Left hindlimb (tissue), 1 donor: ENCODE measurements at regions not wholly inside any gene's neighbourhood (a gene's known extent, or its start where the extent isn't known, plus 50 kb on each side); places are given as distances from the start of the nearest gene placed in this dataset.
"Not testable (repeated sequence)": the region's sequence is repeated elsewhere in the genome, so short reads cannot be mapped to it uniquely, and the experiment has no call there.

Experiments used
- DNase-seq: peaks from one replicate; pipeline ENCODE4 v3.0.0-alpha.2; 2018

DNA sequence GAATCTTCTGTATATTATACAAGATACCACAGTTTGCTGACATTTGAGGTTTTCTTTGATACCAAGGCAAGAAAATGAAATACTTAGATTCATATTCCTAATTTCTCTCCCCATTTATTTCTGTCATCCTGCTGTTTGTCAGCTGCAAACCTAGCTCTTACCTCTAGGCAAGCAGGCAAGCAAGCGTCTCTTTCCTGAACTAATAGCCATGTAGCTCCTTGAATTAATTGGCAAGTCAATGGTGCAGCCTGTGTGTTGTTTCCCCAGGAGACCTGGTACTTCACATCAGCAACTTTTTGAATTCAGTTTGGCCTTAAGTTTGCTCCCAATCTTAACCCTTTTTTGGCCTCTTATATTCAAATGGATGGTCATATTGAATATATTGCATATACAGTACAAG, 573.6 kb upstream of the ARRDC3 start:
- no peak for DNase-seq

- no peak for DNase-seq
These were observed 572.5 kb upstream of the ARRDC3 start for GRCh38 chr5:91955610-91956009.

DNA sequence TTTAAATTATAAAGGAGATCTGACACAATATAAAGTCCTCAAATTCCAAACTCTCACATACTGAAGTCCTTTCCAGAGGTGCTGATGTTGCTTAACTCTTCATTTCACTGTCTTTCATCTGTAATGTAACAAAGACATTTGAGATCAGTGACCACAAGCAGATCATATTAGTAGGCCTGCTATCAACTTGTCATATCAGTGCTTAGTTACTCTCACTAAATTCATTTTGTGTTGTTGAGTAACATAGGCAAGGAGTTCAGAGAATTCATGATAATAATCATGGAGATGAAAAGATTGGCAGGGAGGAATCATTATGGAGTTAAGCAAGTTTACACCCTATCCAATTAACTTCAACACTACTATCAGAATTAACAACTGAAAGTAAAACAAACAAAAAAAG, 571.0 kb upstream of the ARRDC3 start:
- no peak for DNase-seq

- no peak for DNase-seq
These were observed 567.2 kb upstream of the ARRDC3 start for GRCh38 chr5:91950328-91950727.

DNA sequence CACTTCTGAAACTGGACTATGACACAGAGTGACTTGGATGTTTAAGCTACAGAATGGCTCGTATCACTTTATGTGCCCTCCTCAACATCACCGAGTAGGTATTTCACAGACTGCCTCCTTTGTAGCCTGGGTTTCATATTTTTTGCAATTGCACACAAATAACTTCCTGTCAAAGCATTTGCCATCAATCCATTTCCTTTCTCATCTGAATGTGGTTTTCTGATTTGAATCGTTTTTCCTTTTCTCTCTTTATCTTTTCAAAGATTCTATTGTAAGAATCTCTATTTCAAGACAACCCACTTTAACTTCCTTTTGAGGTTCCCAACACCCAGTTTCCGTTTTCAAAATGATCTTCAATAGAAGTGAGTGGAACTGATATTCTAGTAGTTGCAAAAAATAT, 563.8 kb upstream of the ARRDC3 start:
- DNase-seq = no peak

GRCh38 chr5:91941588-91941987, 558.5 kb upstream of the ARRDC3 start:
- no peak for DNase-seq

DNA sequence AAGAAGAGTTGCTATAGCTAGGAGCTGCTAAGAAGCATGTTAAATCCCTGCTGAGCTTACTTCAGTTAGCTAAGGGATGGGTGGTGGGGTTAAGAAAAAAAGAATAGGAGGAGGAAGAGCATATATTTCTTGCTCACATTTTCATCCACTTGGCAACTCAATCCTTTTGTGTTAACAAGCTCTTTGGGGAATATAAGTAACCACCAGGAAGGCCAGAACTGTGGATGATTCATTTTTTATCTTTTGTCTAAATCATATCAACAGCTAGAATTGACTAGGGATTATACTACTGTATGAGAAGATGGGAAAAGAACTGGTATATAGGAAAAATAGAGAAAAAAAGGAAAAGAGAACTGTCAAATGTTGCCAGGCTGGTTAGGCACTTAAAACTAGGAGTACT, 555.3 kb upstream of the ARRDC3 start:
- DNase-seq = no peak

- no peak for DNase-seq
These were observed 554.0 kb upstream of the ARRDC3 start for GRCh38 chr5:91937121-91937520.

DNA sequence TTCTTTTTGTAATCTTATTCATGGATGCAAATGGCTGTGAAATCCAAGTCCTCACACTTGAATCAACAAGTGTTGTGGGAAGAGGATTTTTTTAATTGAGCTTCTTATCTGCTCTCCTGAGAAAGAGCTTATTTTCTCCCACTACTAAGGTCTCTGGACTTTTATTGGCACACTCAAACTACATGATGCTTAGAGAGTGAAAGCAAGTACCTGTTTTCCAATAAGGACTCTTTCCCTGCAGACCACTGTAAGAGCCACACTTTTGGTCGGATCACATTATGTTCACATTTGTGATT, 546.4 kb upstream of the ARRDC3 start:
- DNase-seq = no peak

DNA sequence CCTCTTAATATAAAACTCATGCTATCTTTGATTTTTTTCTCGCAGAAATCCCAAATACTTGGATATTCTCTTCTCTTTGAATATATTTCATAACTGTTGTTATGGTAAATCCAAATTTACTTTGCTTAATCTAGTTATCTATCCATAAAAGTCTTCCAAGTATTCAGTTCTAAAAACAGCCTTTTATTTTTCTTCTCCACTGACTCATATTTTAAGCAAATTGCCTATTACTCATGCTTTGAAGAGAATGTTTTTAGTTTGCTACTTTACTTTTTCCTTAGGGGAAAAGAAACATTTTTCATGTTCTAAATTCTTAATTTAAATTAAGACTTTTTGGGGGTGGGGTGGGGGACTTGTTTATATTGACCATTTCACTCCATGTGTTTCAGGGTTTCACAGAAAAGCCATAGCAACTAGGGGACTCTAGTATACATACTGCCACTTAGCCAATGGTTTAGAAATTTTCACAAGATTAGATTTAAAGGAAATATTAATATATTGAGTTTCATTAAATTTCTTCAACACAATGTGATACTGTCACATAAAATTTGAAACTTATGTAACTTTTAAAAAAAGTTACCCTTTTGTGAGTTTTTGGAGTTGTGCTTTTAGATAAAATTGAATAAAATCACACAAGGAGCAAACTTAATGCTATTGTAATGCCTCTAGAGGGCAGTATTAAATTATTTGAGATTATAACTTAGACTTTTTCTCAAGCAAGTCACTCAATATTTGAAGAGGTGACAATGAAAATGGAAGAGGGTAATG, 545.8 kb upstream of the ARRDC3 start:
- no peak for DNase-seq

- DNase-seq = no peak
These were observed 544.3 kb upstream of the ARRDC3 start for GRCh38 chr5:91927439-91927838.

GRCh38 chr5:91925249-91925648, 542.1 kb upstream of the ARRDC3 start:
- DNase-seq = no peak

GRCh38 chr5:91917037-91917814, 534.1 kb upstream of the ARRDC3 start:
- DNase-seq = not testable (repeated sequence)

GRCh38 chr5:91910655-91911054, 527.5 kb upstream of the ARRDC3 start:
- no peak for DNase-seq

DNA sequence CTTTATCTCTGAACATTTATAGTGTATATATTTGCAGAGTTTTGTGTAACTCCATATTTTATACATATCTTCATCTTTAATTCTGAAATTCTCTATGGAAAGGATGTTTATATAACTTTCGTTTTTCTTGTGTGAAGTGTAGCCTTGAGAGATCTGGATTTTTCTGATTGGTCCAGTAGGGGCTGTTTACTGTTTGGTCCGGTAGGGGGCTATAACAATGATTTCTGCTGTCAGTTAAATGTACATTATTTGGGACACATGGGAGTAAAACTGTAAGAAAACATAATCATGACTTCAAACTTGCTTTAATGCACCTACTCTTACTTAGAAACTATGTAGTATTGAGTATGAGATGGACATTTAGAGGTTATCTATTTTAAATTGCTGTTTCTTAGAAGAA, 527.1 kb upstream of the ARRDC3 start:
- no peak for DNase-seq

- no peak for DNase-seq
These were observed 523.4 kb upstream of the ARRDC3 start for GRCh38 chr5:91906494-91906893.

- no peak for DNase-seq
These were observed 522.9 kb upstream of the ARRDC3 start for GRCh38 chr5:91906027-91906426.

GRCh38 chr5:91898898-91899297, 515.8 kb upstream of the ARRDC3 start:
- DNase-seq = no peak

GRCh38 chr5:91898019-91898418, 514.9 kb upstream of the ARRDC3 start:
- DNase-seq = no peak

DNA sequence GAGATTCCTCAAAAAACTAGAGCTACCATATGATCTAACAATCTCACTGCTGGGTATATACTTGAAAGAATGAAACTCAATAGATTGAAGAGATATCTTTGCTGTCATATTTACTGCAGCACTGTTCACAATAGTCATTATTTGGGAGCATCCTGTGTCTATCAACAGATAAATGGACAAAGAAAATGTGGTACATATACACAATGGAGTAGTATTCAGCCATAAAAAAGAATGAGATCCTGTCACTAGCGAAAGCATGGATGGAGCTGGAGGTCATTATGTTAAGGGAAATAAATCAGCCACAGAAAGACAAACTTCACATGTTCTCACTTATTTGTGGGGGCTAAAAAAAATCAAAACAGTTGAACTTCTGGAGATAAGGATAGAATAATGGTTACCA, 505.7 kb upstream of the ARRDC3 start:
- no peak for DNase-seq

DNA sequence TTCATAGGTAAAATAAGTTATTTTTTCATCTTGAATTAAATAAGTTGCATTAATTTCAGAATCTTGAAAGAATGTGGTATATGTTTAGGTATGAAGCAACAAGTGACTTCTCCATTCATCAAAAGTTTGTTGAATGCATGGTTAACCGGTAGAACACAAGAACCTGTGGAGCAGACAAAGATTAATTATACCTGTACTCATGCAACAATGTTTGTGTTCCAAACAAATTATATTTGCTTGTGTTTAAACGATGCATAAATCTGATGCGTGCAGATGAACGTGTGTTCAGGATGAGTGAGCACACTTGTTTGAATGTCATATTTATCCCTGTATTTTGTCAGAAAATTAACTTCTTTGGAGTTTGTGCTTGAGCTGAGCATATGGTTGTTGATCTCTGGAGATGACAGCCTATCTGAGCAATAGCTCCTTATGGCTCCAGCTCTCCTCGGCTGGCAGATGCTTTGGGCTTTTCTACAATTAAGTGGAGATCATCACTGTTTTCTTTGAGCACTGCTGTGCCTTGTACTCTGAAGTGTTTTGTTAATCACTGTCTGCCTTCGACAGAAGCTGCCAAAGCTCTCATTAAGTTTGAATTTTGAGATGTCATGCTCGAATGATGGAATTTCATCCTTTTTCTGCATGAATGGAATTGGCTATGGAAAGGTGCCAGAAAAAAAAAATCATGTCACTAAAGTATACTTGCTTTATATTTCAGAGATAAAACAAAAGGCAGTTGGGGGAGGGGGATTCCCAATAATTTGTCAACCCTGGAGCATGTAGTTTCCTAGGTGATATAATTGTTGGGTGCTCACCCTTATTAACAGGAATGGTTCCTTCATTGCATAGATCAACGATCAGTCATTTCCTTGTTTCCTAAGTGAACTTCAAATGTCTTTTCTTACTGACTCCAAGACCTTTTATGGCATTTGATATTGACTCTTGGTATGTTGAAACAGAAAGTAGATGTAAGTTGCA, 502.5 kb upstream of the ARRDC3 start:
- DNase-seq = no peak

- no peak for DNase-seq
These were observed 500.9 kb upstream of the ARRDC3 start for GRCh38 chr5:91884036-91884435.

DNA sequence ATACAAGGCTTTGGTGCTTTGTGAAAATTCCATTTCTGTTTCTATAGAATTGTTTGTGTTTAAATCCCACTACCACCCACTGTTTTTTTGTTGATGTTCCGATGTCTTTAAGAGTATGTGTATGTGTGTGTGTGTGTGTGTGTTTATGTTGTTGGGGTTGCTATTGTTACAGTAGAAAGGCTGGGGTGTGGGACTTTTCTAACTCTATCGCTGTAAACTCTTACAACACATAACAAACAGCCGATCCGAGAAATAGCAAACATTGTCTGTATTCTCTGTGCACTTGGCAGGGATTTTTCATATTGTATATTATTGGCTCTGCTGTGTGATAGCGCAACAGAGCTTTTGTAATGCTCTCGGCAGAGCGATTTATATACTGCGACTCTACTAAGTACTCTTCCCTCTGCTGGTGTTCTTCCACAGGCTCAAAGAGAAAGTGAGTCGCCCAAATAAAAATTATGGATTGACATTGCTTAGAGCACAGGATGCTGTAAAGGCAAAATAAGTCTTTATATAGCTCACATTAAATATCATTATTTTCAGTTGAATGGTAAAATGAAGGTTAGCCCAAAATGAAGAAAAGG, 492.2 kb upstream of the ARRDC3 start:
- no peak for DNase-seq
